ENCODE measurements at regions not wholly inside any gene's neighbourhood (a gene's known extent, or its start where the extent isn't known, plus 50 kb on each side); places are given as distances from the start of the nearest gene placed in this dataset.
A peak's percentile ranks its signal among the peaks of the same experiment; 100 is the strongest.
"Not testable (repeated sequence)": the region's sequence is repeated elsewhere in the genome, so short reads cannot be mapped to it uniquely, and the experiment has no call there.

- H4K20me1 ChIP-seq (ENCODE audit: control insufficient read depth, insufficient read depth, low read length, poor library complexity, severe bottlenecking); H3K79me2 ChIP-seq (ENCODE audit: control insufficient read depth, insufficient read depth, low read length); ATAC-seq (ENCODE audit: low read depth); CTCF ChIA-PET; H3K27me3 Mint-ChIP-seq; H3K4me2 ChIP-seq (replicated peaks; ENCODE audit: low read depth, low read length, poor library complexity, severe bottlenecking); intact Hi-C loops (cut with micrococcal nuclease); H3K27me3 ChIP-seq (replicated peaks in 1 of 4; ENCODE audit: control extremely low read depth in 1 of 4, control insufficient read depth in 3 of 4, insufficient read depth in 4 of 4, low read length in 3 of 4); H2AFZ ChIP-seq (ENCODE audit: insufficient read depth, low read depth, low read length, poor library complexity, severe bottlenecking); H3K9me3 Mint-ChIP-seq (ENCODE audit: insufficient read depth); H3K9ac ChIP-seq (ENCODE audit: low read length); H3K4me3 ChIP-seq (ENCODE audit: control extremely low read depth in 1 of 5, extremely low read depth in 1 of 5, insufficient read depth in 1 of 5, low read depth in 2 of 5, low read length in 4 of 5); DNase-seq; H3K36me3 ChIP-seq (replicated peaks in 1 of 2; ENCODE audit: control extremely low read depth in 1 of 2, control insufficient read depth in 1 of 2, extremely low read depth in 1 of 2, insufficient read depth in 2 of 2, low read length in 1 of 2): not testable (repeated sequence)
- Histone ChIP-seq H3K27ac (ENCODE audit: low read length in 2 of 2) (peak overlapping the region; percentile 96 to 98), H3K4me1 (ENCODE audit: control insufficient read depth in 2 of 2, insufficient read depth in 2 of 2, low read length in 2 of 2) (peaks cover 48 to 54% of the 10 kb centered on the region in 2 donors), H3K9me3 (ENCODE audit: control extremely low read depth in 1 of 3, control insufficient read depth in 2 of 3, insufficient read depth in 1 of 3, low read length in 2 of 3) (peaks cover 0 to 16% (median 14%) of the 10 kb centered on the region in 3 donors)
- H3K4me3 Mint-ChIP-seq = peak overlapping the region; percentile 18
- POLR2A ChIA-PET = interaction anchor here (0.7 kb wide), 1 partner anchor 218 kb away, joined by 3 read pairs; no protein-coding TSS in a partner anchor
- peak overlapping the region; percentile 70 for H3K27ac Mint-ChIP-seq
- 100% methylated on average over 4 of the region's 4 CpGs for WGBS (ENCODE audit: insufficient coverage)
- peaks cover 64% of the 10 kb centered on the region for H3K4me1 Mint-ChIP-seq
Measured at GRCh38 chr18:8914404-8915264, 187.9 kb upstream of the NDUFV2 start.

DNA sequence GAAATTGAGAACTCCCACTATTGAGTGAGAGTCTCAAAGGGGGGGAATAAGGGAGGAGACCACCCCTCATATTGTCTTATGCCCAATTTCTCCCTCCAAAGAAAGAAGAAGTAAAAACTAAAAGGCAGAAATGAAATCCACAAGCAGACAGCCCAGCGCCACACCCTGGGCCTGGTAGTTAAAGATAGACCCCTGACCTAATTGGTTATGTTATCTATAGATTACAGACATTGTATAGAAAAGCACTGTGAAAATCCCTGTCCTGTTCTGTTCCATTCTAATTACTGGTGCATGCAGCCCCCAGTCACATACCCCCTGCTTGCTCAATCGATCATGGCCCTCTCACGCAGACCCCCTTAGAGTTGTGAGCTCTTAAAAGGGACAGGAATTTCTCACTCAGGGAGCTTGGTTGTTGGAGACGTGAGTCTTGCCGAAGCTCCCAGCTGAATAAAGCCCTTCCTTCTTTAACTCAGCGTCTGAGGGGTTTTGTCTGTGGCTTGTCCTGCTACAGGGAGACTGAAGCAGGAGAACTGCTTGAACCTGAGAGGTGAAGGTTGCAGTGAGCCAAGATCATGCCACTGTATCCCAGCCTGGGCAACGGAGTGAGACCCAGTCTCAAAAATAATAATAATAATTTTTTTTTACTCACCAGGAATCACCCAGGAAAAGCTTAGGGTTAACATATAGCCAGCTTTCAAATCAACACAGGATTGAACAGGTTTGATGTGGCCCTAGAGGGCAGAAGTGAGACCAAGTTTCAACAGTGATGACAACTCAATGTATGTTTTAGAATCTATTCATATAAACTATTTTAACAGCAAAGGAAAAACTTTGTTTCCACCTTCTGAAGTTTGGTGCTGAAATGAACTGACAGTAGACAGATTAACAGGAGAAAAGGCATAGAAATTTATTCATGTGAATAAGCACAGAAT lies 181.4 kb upstream of the NDUFV2 start:
- H3K27me3 Mint-ChIP-seq; H3K27me3 ChIP-seq (replicated peaks in 1 of 4; ENCODE audit: control extremely low read depth in 1 of 4, control insufficient read depth in 3 of 4, insufficient read depth in 4 of 4, low read length in 3 of 4); POLR2A ChIA-PET; H3K27ac Mint-ChIP-seq; H3K27ac ChIP-seq (ENCODE audit: low read length in 2 of 2); H3K4me3 ChIP-seq (ENCODE audit: control extremely low read depth in 1 of 5, extremely low read depth in 1 of 5, insufficient read depth in 1 of 5, low read depth in 2 of 5, low read length in 4 of 5); H3K36me3 ChIP-seq (replicated peaks in 1 of 2; ENCODE audit: control extremely low read depth in 1 of 2, control insufficient read depth in 1 of 2, extremely low read depth in 1 of 2, insufficient read depth in 2 of 2, low read length in 1 of 2); H3K9ac ChIP-seq (ENCODE audit: low read length); H3K79me2 ChIP-seq (ENCODE audit: control insufficient read depth, insufficient read depth, low read length); H4K20me1 ChIP-seq (ENCODE audit: control insufficient read depth, insufficient read depth, low read length, poor library complexity, severe bottlenecking); ATAC-seq (ENCODE audit: low read depth); H3K9me3 Mint-ChIP-seq (ENCODE audit: insufficient read depth); H3K4me3 Mint-ChIP-seq; H2AFZ ChIP-seq (ENCODE audit: insufficient read depth, low read depth, low read length, poor library complexity, severe bottlenecking); H3K4me2 ChIP-seq (replicated peaks; ENCODE audit: low read depth, low read length, poor library complexity, severe bottlenecking); H3K9me3 ChIP-seq (ENCODE audit: control extremely low read depth in 1 of 3, control insufficient read depth in 2 of 3, insufficient read depth in 1 of 3, low read length in 2 of 3); H3K4me1 ChIP-seq (ENCODE audit: control insufficient read depth in 2 of 2, insufficient read depth in 2 of 2, low read length in 2 of 2); DNase-seq; intact Hi-C loops (cut with micrococcal nuclease): not testable (repeated sequence)
- no CpG with 5 or more reads among the region's 7 CpGs for WGBS (ENCODE audit: insufficient coverage)
- peaks cover 18% of the 10 kb centered on the region for H3K4me1 Mint-ChIP-seq
- CTCF ChIA-PET = interaction anchor here (1.2 kb wide), 1 partner anchor 18 kb away, joined by 3 read pairs; no protein-coding TSS in a partner anchor
